NCI-H2107 treated with DMSO at 0.1 percent for 48 hours (cell line): ENCODE measurements at regions not wholly inside any gene's neighbourhood (a gene's known extent, or its start where the extent isn't known, plus 50 kb on each side); places are given as distances from the start of the nearest gene placed in this dataset.

ENCODE experiments used
- DNase-seq: peaks from one replicate; lab custom pipeline; 2025; ENCODE audit not compliant: unreplicated experiment; lab: John Stamatoyannopoulos, UW

GRCh38 chr11:29364006-29364405, 652.8 kb downstream of the KCNA4 start:
- no peak for DNase-seq

- DNase-seq: no peak
These were observed 655.5 kb downstream of the KCNA4 start for GRCh38 chr11:29361369-29361768.

GRCh38 chr11:29353833-29354232, 663.0 kb downstream of the KCNA4 start:
- DNase-seq: no peak

- DNase-seq: no peak
These were observed 664.5 kb downstream of the KCNA4 start for GRCh38 chr11:29352273-29352795.

GRCh38 chr11:29351301-29351873, 665.4 kb downstream of the KCNA4 start:
- no peak for DNase-seq

- peak; percentile 19 for DNase-seq
These were observed 673.1 kb downstream of the KCNA4 start for GRCh38 chr11:29343465-29344333.

- no peak for DNase-seq
These were observed 679.9 kb downstream of the KCNA4 start for GRCh38 chr11:29336727-29337575.

- DNase-seq: no peak
These were observed 682.1 kb downstream of the KCNA4 start for GRCh38 chr11:29334776-29335130.

- peak; percentile 31 for DNase-seq
These were observed 682.6 kb downstream of the KCNA4 start for GRCh38 chr11:29333993-29334775.

- no peak for DNase-seq
These were observed 685.3 kb downstream of the KCNA4 start for GRCh38 chr11:29331451-29332010.

GRCh38 chr11:29328961-29329441, 687.8 kb downstream of the KCNA4 start:
- DNase-seq: peak; percentile 52

- no peak for DNase-seq
These were observed 688.9 kb downstream of the KCNA4 start for GRCh38 chr11:29327891-29328290.

GRCh38 chr11:29326757-29327156, 690.1 kb downstream of the KCNA4 start:
- DNase-seq: no peak

- no peak for DNase-seq
These were observed 692.5 kb downstream of the KCNA4 start for GRCh38 chr11:29324328-29324727.

GRCh38 chr11:29321293-29322132, 695.3 kb downstream of the KCNA4 start:
- no peak for DNase-seq

- no peak for DNase-seq
These were observed 696.6 kb downstream of the KCNA4 start for GRCh38 chr11:29320196-29320595.

- no peak for DNase-seq
These were observed 697.6 kb downstream of the KCNA4 start for GRCh38 chr11:29319210-29319609.

GRCh38 chr11:29318134-29318845, 698.5 kb downstream of the KCNA4 start:
- no peak for DNase-seq

GRCh38 chr11:29317694-29318093, 699.1 kb downstream of the KCNA4 start:
- no peak for DNase-seq
